GM19452 (cell line): ENCODE measurements at regions not wholly inside any gene's neighbourhood (a gene's known extent, or its start where the extent isn't known, plus 50 kb on each side); places are given as distances from the start of the nearest gene placed in this dataset.
"Not testable (repeated sequence)": the region's sequence is repeated elsewhere in the genome, so short reads cannot be mapped to it uniquely, and the experiment has no call there.

Source experiments
- ATAC-seq: cut with Tn5 transposase; IDR thresholded peaks from one replicate; pipeline ENCODE4 v1.9.1; 2021; ENCODE audit not compliant: unreplicated experiment

- ATAC-seq: not testable (repeated sequence)
Measured at GRCh38 chrX:42157923-42158322, 234.6 kb upstream of the CASK start.

- ATAC-seq: no peak
Measured at GRCh38 chrX:42151808-42152207, 228.5 kb upstream of the CASK start.

GRCh38 chrX:42149765-42150164, 226.4 kb upstream of the CASK start:
- ATAC-seq: no peak

GRCh38 chrX:42149281-42149680, 225.9 kb upstream of the CASK start:
- ATAC-seq: no peak

GRCh38 chrX:42143866-42144592, 220.7 kb upstream of the CASK start:
- ATAC-seq: no peak

GRCh38 chrX:42140320-42140719, 217.0 kb upstream of the CASK start:
- no peak for ATAC-seq

GRCh38 chrX:42135583-42136228, 212.4 kb upstream of the CASK start:
- no peak for ATAC-seq

GRCh38 chrX:42131856-42132255, 208.5 kb upstream of the CASK start:
- ATAC-seq: no peak

GRCh38 chrX:42129022-42129940, 205.9 kb upstream of the CASK start:
- ATAC-seq: no peak

- ATAC-seq: no peak
Measured at GRCh38 chrX:42128587-42128986, 205.2 kb upstream of the CASK start.

GRCh38 chrX:42128020-42128419, 204.7 kb upstream of the CASK start:
- ATAC-seq: peak; percentile 68

- peak; percentile 26 for ATAC-seq
Measured at GRCh38 chrX:42127563-42127962, 204.2 kb upstream of the CASK start.

GRCh38 chrX:42123369-42123768, 200.0 kb upstream of the CASK start:
- ATAC-seq: no peak

GRCh38 chrX:42119076-42119475, 195.7 kb upstream of the CASK start:
- ATAC-seq: no peak

GRCh38 chrX:42117318-42117717, 194.0 kb upstream of the CASK start:
- no peak for ATAC-seq

GRCh38 chrX:42109428-42109827, 186.1 kb upstream of the CASK start:
- ATAC-seq: no peak

- ATAC-seq: no peak
Measured at GRCh38 chrX:42107495-42108488, 184.4 kb upstream of the CASK start.

GRCh38 chrX:42106556-42106955, 183.2 kb upstream of the CASK start:
- ATAC-seq: no peak

GRCh38 chrX:42102586-42103282, 179.4 kb upstream of the CASK start:
- ATAC-seq: no peak

- ATAC-seq: no peak
Measured at GRCh38 chrX:42098900-42099299, 175.5 kb upstream of the CASK start.
